Lung (tissue), 11 donors: ENCODE measurements at regions not wholly inside any gene's neighbourhood (a gene's known extent, or its start where the extent isn't known, plus 50 kb on each side); places are given as distances from the start of the nearest gene placed in this dataset.

Source experiments
- ATAC-seq: fragments of 200-7000 bp; cut with Tn5 transposase; one replicate; pipeline ENCODE4 v1.9.1; 2020; ENCODE audit warnings: moderate number of reproducible peaks; ENCODE audit not compliant: insufficient read depth, low FRiP score
- DNase-seq, 3 donors: peaks; one replicate each; pipeline ENCODE4 v3.0.0-alpha.2; 2013 to 2017
- H3K27ac ChIP-seq, 2 donors: one replicate each; pipeline ENCODE4 v1.5.1; 2013; ENCODE audit warnings: mild to moderate bottlenecking in 2 of 2, moderate library complexity in 2 of 2, control low read depth in 1 of 2, inconsistent platforms in 1 of 2, low read depth in 1 of 2, low read length in 1 of 2
- H3K27me3 ChIP-seq, 3 donors: one replicate each; pipeline ENCODE4 v1.5.1; 2013; ENCODE audit warnings: low read length in 2 of 3; ENCODE audit not compliant: control insufficient read depth in 3 of 3, insufficient read depth in 3 of 3
- H3K36me3 ChIP-seq, 4 donors: one replicate each; pipeline ENCODE4 v1.5.1; 2013; ENCODE audit warnings: low read length in 4 of 4, mild to moderate bottlenecking in 1 of 4, moderate library complexity in 1 of 4; ENCODE audit not compliant: control insufficient read depth in 4 of 4, insufficient read depth in 4 of 4
- H3K4me1 ChIP-seq, 5 donors: one replicate each; pipeline ENCODE4 v1.5.1; 2013; ENCODE audit warnings: low read length in 5 of 5, mild to moderate bottlenecking in 2 of 5, moderate library complexity in 1 of 5; ENCODE audit not compliant: control insufficient read depth in 5 of 5, insufficient read depth in 5 of 5
- H3K4me3 ChIP-seq: one replicate; pipeline ENCODE4 v1.5.1; 2013; ENCODE audit warnings: mild to moderate bottlenecking, control low read depth, moderate library complexity
- H3K9ac ChIP-seq, 2 donors: one replicate each; pipeline ENCODE4 v1.5.1; 2013; ENCODE audit warnings: low read length in 2 of 2, control low read depth in 1 of 2; ENCODE audit not compliant: insufficient read depth in 1 of 2
- H3K9me3 ChIP-seq, 4 donors: one replicate each; pipeline ENCODE4 v1.5.1; 2013; ENCODE audit warnings: low read length in 3 of 4, mild to moderate bottlenecking in 1 of 4, moderate library complexity in 1 of 4; ENCODE audit not compliant: control insufficient read depth in 4 of 4, insufficient read depth in 3 of 4
- WGBS, 2 donors: extraction: QIAGEN DNeasy Blood & Tissue Kit; methylation state at CpG; one replicate each; pipeline ENCODE4 v1.1.7; 2013; 5-methylcytosine and 5-hydroxymethylcytosine counted together
- TF ChIP-seq, protein P1 (sequence below): IDR thresholded peaks from 2 replicates; pipeline ENCODE4 v1.5.1; 2012; ENCODE audit warnings: mild to moderate bottlenecking; ENCODE audit errors: control extremely low read depth, extremely low read depth
- donor health status: control.
- donor health status: control.
- donor health status: Bipolar disorder and iron deficiency.
- donor health status: healthy.
- donor health status: DM: yes; HTN: yes; CAD: no.

DNA sequence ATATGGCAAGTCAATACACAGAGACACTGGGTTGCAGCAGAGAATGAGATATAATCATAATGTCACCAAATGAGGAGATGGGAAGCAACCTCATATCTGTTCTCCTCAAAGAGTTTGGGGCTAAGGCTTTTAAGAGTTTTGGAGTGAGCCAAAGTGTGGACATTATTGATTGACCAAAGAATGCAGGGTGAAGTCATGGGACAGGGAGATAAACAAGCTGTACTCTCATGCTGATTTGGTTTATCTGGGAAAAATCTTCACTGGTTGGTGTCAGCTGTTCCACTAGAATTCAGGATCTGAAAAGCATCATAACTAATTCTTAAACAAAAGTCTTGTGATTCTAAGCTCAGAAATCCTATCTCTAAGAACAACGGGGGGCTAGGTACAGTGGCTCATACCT, 585.9 kb upstream of the NRP1 start:
- TF ChIP-seq, protein P1, sequence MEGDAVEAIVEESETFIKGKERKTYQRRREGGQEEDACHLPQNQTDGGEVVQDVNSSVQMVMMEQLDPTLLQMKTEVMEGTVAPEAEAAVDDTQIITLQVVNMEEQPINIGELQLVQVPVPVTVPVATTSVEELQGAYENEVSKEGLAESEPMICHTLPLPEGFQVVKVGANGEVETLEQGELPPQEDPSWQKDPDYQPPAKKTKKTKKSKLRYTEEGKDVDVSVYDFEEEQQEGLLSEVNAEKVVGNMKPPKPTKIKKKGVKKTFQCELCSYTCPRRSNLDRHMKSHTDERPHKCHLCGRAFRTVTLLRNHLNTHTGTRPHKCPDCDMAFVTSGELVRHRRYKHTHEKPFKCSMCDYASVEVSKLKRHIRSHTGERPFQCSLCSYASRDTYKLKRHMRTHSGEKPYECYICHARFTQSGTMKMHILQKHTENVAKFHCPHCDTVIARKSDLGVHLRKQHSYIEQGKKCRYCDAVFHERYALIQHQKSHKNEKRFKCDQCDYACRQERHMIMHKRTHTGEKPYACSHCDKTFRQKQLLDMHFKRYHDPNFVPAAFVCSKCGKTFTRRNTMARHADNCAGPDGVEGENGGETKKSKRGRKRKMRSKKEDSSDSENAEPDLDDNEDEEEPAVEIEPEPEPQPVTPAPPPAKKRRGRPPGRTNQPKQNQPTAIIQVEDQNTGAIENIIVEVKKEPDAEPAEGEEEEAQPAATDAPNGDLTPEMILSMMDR = no peak
- ATAC-seq = no peak
- Histone ChIP-seq H3K9ac (no peak overlapping the region), H3K9me3 (peaks cover 0 to 3% (median under 1%) of the 10 kb centered on the region in 4 donors), H3K4me1 (peaks cover 0 to 8% (median 0%) of the 10 kb centered on the region in 5 donors), H3K4me3 (no peak overlapping the region), H3K27ac (no peak overlapping the region), H3K27me3 (no peaks in the 10 kb centered on the region), H3K36me3 (no peaks in the 10 kb centered on the region)
- 93 to 95% methylated on average over 1 of the region's 1 CpG for WGBS, 2 donors
- no peak for DNase-seq

DNA sequence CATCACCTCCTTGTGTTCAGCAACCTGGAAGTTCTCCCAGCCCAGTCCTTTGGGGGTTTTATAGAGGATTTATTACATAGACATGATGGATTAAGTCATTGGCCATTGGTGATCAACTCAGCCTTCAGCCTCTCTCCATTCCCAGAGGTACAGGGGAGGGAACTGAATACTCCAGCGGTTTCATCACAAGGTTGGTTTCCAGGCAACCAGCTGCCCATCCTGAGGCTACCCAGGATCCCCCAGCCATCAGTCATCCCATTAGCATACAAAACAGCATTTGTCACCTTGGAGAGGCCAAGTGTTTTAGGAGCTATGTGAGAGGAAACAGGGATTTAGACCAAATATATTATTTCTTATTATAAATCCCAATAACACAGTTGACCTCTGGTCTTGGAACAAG, 584.8 kb upstream of the NRP1 start:
- Histone ChIP-seq H3K27me3 (no peaks in the 10 kb centered on the region), H3K9ac (no peak overlapping the region), H3K27ac (no peak overlapping the region), H3K36me3 (no peaks in the 10 kb centered on the region), H3K4me3 (no peak overlapping the region), H3K4me1 (peaks cover 0 to 8% (median 0%) of the 10 kb centered on the region in 5 donors), H3K9me3 (peaks cover 0 to 3% (median under 1%) of the 10 kb centered on the region in 4 donors)
- TF ChIP-seq, protein P1 = no peak
- 89 to 93% methylated on average over 1 of the region's 1 CpG for WGBS, 2 donors
- no peak for ATAC-seq
- DNase-seq = no peak

DNA sequence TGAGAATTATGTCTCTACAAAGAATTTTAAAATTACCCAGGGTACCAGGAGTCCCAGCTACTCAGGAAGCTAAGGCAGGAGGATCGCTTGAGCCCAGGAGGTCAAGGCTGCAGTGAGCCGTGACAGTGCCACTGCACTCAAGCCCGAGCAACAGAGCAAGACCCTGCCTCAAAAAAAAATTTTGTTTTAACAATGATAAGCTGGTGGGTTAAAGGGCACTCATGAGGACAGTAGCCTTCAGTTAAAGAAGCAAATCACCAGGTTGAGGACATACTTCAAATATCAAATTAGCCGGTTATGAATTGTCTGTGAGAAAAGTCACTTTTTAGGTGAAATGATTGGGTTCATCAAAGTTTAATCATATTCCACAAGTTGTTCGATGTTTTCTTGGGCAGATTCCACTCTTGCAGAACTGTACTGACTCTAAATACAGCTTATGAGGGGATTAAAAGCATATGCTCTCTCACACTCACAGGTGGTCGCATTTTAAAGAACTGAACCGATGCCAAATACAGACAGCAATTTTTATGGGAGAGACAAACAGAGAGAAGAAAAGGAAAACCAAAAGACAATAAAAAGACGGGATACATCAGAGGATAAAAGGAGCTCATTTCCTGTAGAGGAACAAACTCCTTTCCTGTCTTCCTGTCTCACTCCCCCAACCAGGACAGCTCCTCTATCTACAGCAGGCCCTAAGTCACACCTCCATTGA, 582.8 kb upstream of the NRP1 start:
- DNase-seq = no peak
- ATAC-seq = no peak
- Histone ChIP-seq H3K4me1 (peaks cover 0 to 8% (median 0%) of the 10 kb centered on the region in 5 donors), H3K4me3 (no peak overlapping the region), H3K36me3 (no peaks in the 10 kb centered on the region), H3K9me3 (peaks cover 0 to 2% (median under 1%) of the 10 kb centered on the region in 4 donors), H3K27me3 (no peaks in the 10 kb centered on the region), H3K27ac (no peak overlapping the region), H3K9ac (no peak overlapping the region)
- TF ChIP-seq, protein P1 = no peak
- WGBS, 2 donors = 79 to 83% methylated on average over 8 of the region's 8 CpGs
